MM.1S (cell line): ENCODE measurements at regions not wholly inside any gene's neighbourhood (a gene's known extent, or its start where the extent isn't known, plus 50 kb on each side); places are given as distances from the start of the nearest gene placed in this dataset.

Experiments
- DNase-seq: peaks from one replicate; pipeline ENCODE4 v3.0.0-alpha.2; 2015
- H2AFZ ChIP-seq: fragments of 300-600 bp; sonication (generic); 2 replicates; pipeline ENCODE4 v1.6.0; 2016; ENCODE audit warnings: antibody characterized with exemption, low read length
- H3F3A ChIP-seq: fragments of 300-600 bp; sonication (generic); 2 replicates; pipeline ENCODE4 v1.6.1; 2016; ENCODE audit warnings: mild to moderate bottlenecking, antibody characterized with exemption, low read length, moderate library complexity, mixed read lengths; ENCODE audit not compliant: insufficient read depth
- H3K27ac ChIP-seq: fragments of 300-600 bp; sonication (generic); 2 replicates; pipeline ENCODE4 v1.5.1; 2016; ENCODE audit warnings: mild to moderate bottlenecking, low read length
- H3K27me3 ChIP-seq: fragments of 300-600 bp; sonication (generic); replicated peaks from 2 replicates; pipeline ENCODE4 v1.6.0; 2016; ENCODE audit warnings: low read length; ENCODE audit not compliant: insufficient read depth
- H3K36me3 ChIP-seq: fragments of 300-600 bp; sonication (generic); replicated peaks from 2 replicates; pipeline ENCODE4 v1.6.1; 2016; ENCODE audit warnings: mild to moderate bottlenecking, low read length, mixed read lengths; ENCODE audit not compliant: insufficient read depth
- H3K4me1 ChIP-seq: fragments of 300-600 bp; sonication (generic); 2 replicates; pipeline ENCODE4 v1.6.1; 2016; ENCODE audit warnings: low read length, mixed read lengths
- H3K4me2 ChIP-seq: fragments of 300-600 bp; sonication (generic); 2 replicates; pipeline ENCODE4 v1.6.0; 2016; ENCODE audit warnings: low read depth, low read length
- H3K4me3 ChIP-seq: fragments of 300-600 bp; sonication (generic); 2 replicates; pipeline ENCODE4 v1.5.1; 2016; ENCODE audit warnings: low read length, mixed read lengths
- H3K79me2 ChIP-seq: fragments of 300-600 bp; sonication (generic); 2 replicates; pipeline ENCODE4 v1.6.1; 2016; ENCODE audit warnings: mixed run types, low read length, mixed read lengths
- H3K9ac ChIP-seq: fragments of 300-600 bp; sonication (generic); 2 replicates; pipeline ENCODE4 v1.6.1; 2016; ENCODE audit warnings: low read length, mixed read lengths
- H3K9me2 ChIP-seq: fragments of 300-600 bp; sonication (generic); replicated peaks from 2 replicates; pipeline ENCODE4 v1.6.1; 2016; ENCODE audit warnings: mild to moderate bottlenecking, low read length, mixed read lengths; ENCODE audit not compliant: insufficient read depth
- H3K9me3 ChIP-seq: fragments of 300-600 bp; sonication (generic); replicated peaks from 2 replicates; pipeline ENCODE4 v1.6.1; 2016; ENCODE audit warnings: mild to moderate bottlenecking, low read length, mixed read lengths; ENCODE audit not compliant: insufficient read depth
- H4K20me1 ChIP-seq: fragments of 300-600 bp; sonication (generic); 2 replicates; pipeline ENCODE4 v1.6.1; 2016; ENCODE audit warnings: mild to moderate bottlenecking, low read length, moderate library complexity, mixed read lengths; ENCODE audit not compliant: insufficient read depth
- CTCF ChIP-seq: fragments of 300-600 bp; sonication (generic); IDR thresholded peaks from 2 replicates; pipeline ENCODE4 v1.5.1; 2016; ENCODE audit warnings: antibody characterized with exemption, low read length, mixed read lengths
- EZH2 ChIP-seq: fragments of 300-600 bp; sonication (generic); optimal IDR thresholded peaks from 2 replicates; pipeline ENCODE3; 2017; ENCODE audit warnings: low read depth, mild to moderate bottlenecking, antibody characterized with exemption, low read length, mixed read lengths
- EZH2phosphoT487 ChIP-seq: fragments of 300-600 bp; sonication (generic); IDR thresholded peaks from 2 replicates; pipeline ENCODE4 v1.6.1; 2018; ENCODE audit warnings: antibody characterized with exemption, low read length

GRCh38 chr18:30712383-30712782, 330.2 kb downstream of the DSC3 start:
- no peaks in the 10 kb centered on the region for H3K27me3 ChIP-seq
- H3K79me2 ChIP-seq, result no peaks in the 10 kb centered on the region
- TF ChIP-seq EZH2 (no peak), EZH2phosphoT487 (no peak), CTCF (no peak)
- H3K4me1 ChIP-seq, result no peaks in the 10 kb centered on the region
- no peak overlapping the region for H3K4me3 ChIP-seq
- no peaks in the 10 kb centered on the region for H3K9me2 ChIP-seq
- H3K9ac ChIP-seq, result no peak overlapping the region
- no peaks in the 10 kb centered on the region for H3K9me3 ChIP-seq
- no peak overlapping the region; the same call in 1 of the 2 replicates for H3K4me2 ChIP-seq
- H4K20me1 ChIP-seq, result no peaks in the 10 kb centered on the region
- no peaks in the 10 kb centered on the region for H3K36me3 ChIP-seq
- H3F3A ChIP-seq, result no peaks in the 10 kb centered on the region
- H3K27ac ChIP-seq, result no peak overlapping the region
- peak; percentile 48 for DNase-seq
- H2AFZ ChIP-seq, result no peak overlapping the region

GRCh38 chr18:30709595-30709994, 332.9 kb downstream of the DSC3 start:
- no peaks in the 10 kb centered on the region for H4K20me1 ChIP-seq
- H3K36me3 ChIP-seq, result no peaks in the 10 kb centered on the region
- no peaks in the 10 kb centered on the region for H3K79me2 ChIP-seq
- H3K27me3 ChIP-seq, result no peaks in the 10 kb centered on the region
- H3K9ac ChIP-seq, result no peak overlapping the region
- no peaks in the 10 kb centered on the region for H3K9me3 ChIP-seq
- no peak overlapping the region for H2AFZ ChIP-seq
- no peak overlapping the region for H3K4me2 ChIP-seq
- no peaks in the 10 kb centered on the region for H3F3A ChIP-seq
- H3K4me1 ChIP-seq, result no peaks in the 10 kb centered on the region
- TF ChIP-seq EZH2phosphoT487 (no peak), CTCF (no peak), EZH2 (no peak)
- DNase-seq, result no peak
- H3K4me3 ChIP-seq, result no peak overlapping the region
- no peaks in the 10 kb centered on the region for H3K9me2 ChIP-seq
- no peak overlapping the region for H3K27ac ChIP-seq

GRCh38 chr18:30705943-30706342, 336.6 kb downstream of the DSC3 start:
- Histone ChIP-seq H4K20me1 (no peaks in the 10 kb centered on the region), H3K4me3 (no peak overlapping the region), H3K79me2 (no peaks in the 10 kb centered on the region), H3K9me3 (no peaks in the 10 kb centered on the region), H3K27ac (no peak overlapping the region), H3K4me1 (no peaks in the 10 kb centered on the region), H2AFZ (no peak overlapping the region), H3F3A (no peaks in the 10 kb centered on the region), H3K9me2 (no peaks in the 10 kb centered on the region), H3K9ac (no peak overlapping the region), H3K27me3 (no peaks in the 10 kb centered on the region), H3K36me3 (no peaks in the 10 kb centered on the region), H3K4me2 (no peak overlapping the region)
- TF ChIP-seq EZH2phosphoT487 (no peak), EZH2 (no peak)
- DNase-seq, result no peak

GRCh38 chr18:30698571-30698970, 344.0 kb downstream of the DSC3 start:
- Histone ChIP-seq H4K20me1 (no peaks in the 10 kb centered on the region), H3K9me3 (no peaks in the 10 kb centered on the region)

More at GRCh38 chr18:30698571-30698970, 344.0 kb downstream of the DSC3 start:
- Histone ChIP-seq H3F3A (no peaks in the 10 kb centered on the region), H3K27ac (no peak overlapping the region), H3K27me3 (no peaks in the 10 kb centered on the region), H2AFZ (no peak overlapping the region), H3K79me2 (no peaks in the 10 kb centered on the region), H3K9me2 (no peaks in the 10 kb centered on the region), H3K4me2 (no peak overlapping the region), H3K4me1 (no peaks in the 10 kb centered on the region), H3K9ac (no peak overlapping the region), H3K4me3 (no peak overlapping the region), H3K36me3 (no peaks in the 10 kb centered on the region)
- no peak for TF ChIP-seq EZH2
- no peak for TF ChIP-seq CTCF
- TF ChIP-seq EZH2phosphoT487, result no peak
- no peak for DNase-seq
